GM18870 (cell line): ENCODE measurements at regions not wholly inside any gene's neighbourhood (a gene's known extent, or its start where the extent isn't known, plus 50 kb on each side); places are given as distances from the start of the nearest gene placed in this dataset.

Experiments
- ATAC-seq: cut with Tn5 transposase; IDR thresholded peaks from one replicate; pipeline ENCODE4 v1.9.1; 2021; ENCODE audit warnings: moderate library complexity; ENCODE audit not compliant: unreplicated experiment

- no peak for ATAC-seq
These were observed 71.4 kb upstream of the GLS start for GRCh38 chr2:190809139-190809764.

GRCh38 chr2:190809876-190810525 lies 70.6 kb upstream of the GLS start:
- no peak for ATAC-seq

- ATAC-seq: no peak
These were observed 69.5 kb upstream of the GLS start for GRCh38 chr2:190810981-190811587.

- ATAC-seq: no peak
These were observed 68.8 kb upstream of the GLS start for GRCh38 chr2:190811811-190812210.

- no peak for ATAC-seq
These were observed 67.9 kb upstream of the GLS start for GRCh38 chr2:190812506-190813294.

- ATAC-seq: no peak
These were observed 65.4 kb upstream of the GLS start for GRCh38 chr2:190815226-190815625.

GRCh38 chr2:190817082-190817481 lies 63.5 kb upstream of the GLS start:
- ATAC-seq: no peak

GRCh38 chr2:190819840-190820301 lies 60.8 kb upstream of the GLS start:
- no peak for ATAC-seq

- ATAC-seq: no peak
These were observed 60.2 kb upstream of the GLS start for GRCh38 chr2:190820416-190820815.

- ATAC-seq: no peak
These were observed 58.6 kb upstream of the GLS start for GRCh38 chr2:190822043-190822442.

- ATAC-seq: no peak
These were observed 52.9 kb upstream of the GLS start for GRCh38 chr2:190827720-190828119.

- no peak for ATAC-seq
These were observed 51.0 kb upstream of the GLS start for GRCh38 chr2:190829642-190830041.
